ENCODE measurements at regions not wholly inside any gene's neighbourhood (a gene's known extent, or its start where the extent isn't known, plus 50 kb on each side); places are given as distances from the start of the nearest gene placed in this dataset.

DNA sequence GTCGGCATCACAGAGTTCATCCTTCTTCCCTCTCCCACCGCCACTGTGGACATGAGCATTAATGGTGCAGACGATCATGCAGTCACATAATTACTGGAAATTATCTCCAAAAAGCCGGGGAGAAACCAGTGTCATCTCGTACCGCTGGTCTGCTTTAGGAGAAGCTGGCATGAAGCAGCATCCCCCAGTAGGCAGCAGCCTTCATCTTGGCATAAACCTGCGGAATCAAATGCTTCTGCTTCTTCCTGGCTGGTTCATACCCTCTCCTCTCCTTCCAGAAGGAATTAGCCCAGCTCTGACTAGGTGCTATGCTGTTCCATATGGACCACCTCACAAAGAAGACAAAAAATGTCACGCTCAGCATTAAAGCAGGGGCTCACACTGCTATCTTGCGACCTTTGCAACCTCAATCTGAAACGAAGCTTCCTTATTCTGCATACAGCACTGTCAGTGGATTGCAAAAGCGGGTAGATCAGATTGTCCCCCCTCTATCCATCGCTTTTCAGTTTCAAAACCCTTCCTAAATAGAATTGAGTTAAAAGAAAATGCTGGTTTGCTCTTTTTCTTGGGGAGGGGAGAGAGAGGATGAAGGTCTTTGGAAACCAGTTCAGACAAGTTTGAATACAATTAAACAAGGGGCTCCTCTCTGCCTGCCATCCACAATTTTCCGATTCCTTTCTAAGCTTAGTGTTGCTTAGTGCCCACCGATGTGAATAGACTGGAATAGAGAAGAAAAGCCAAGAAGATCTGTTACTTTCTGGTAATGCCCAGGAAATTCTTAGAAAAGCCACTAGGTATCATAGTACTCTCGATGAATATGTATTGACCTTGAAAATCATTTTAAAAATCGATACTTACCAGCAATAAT, 212.1 kb upstream of the ZNF521 start:
- H3K9me3 ChIP-seq (ENCODE audit: low read depth), result no peaks in the 10 kb centered on the region

GRCh38 chr18:25563346-25563745, 211.4 kb upstream of the ZNF521 start:
- Histone ChIP-seq H3K79me2 (no peaks in the 10 kb centered on the region), H3K9me2 (replicated peaks; ENCODE audit: insufficient read depth) (no peaks in the 10 kb centered on the region), H2AFZ (no peak overlapping the region), H3K4me1 (ENCODE audit: insufficient read depth) (no peaks in the 10 kb centered on the region), H4K20me1 (ENCODE audit: insufficient read depth, poor library complexity, severe bottlenecking) (no peaks in the 10 kb centered on the region), H3K27me3 (no peaks in the 10 kb centered on the region), H3K4me3 (no peak overlapping the region), H3K36me3 (replicated peaks; ENCODE audit: insufficient read depth, low read depth) (no peaks in the 10 kb centered on the region), H3K9me3 (ENCODE audit: low read depth) (no peaks in the 10 kb centered on the region), H3K27ac (no peak overlapping the region), H3K4me2 (no peak overlapping the region)
- TF ChIP-seq, protein P1, sequence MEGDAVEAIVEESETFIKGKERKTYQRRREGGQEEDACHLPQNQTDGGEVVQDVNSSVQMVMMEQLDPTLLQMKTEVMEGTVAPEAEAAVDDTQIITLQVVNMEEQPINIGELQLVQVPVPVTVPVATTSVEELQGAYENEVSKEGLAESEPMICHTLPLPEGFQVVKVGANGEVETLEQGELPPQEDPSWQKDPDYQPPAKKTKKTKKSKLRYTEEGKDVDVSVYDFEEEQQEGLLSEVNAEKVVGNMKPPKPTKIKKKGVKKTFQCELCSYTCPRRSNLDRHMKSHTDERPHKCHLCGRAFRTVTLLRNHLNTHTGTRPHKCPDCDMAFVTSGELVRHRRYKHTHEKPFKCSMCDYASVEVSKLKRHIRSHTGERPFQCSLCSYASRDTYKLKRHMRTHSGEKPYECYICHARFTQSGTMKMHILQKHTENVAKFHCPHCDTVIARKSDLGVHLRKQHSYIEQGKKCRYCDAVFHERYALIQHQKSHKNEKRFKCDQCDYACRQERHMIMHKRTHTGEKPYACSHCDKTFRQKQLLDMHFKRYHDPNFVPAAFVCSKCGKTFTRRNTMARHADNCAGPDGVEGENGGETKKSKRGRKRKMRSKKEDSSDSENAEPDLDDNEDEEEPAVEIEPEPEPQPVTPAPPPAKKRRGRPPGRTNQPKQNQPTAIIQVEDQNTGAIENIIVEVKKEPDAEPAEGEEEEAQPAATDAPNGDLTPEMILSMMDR (IDR thresholded peaks at IDR 0.05; ENCODE audit: poor library complexity), result no peak
- no peak for TF ChIP-seq EZH2phosphoT487 (IDR thresholded peaks at IDR 0.05; ENCODE audit: low read depth, severe bottlenecking, unreplicated experiment)
- no peak for TF ChIP-seq EZH2 (IDR thresholded peaks at IDR 0.05; ENCODE audit: borderline replicate concordance)
- DNase-seq (ENCODE audit: low spot score), result no peak
- WGBS (ENCODE audit: low lambda C conversion rate, missing lambda C conversion rate), result 91% methylated on average over 3 of the region's 3 CpGs

More for the DNA sequence above, 212.1 kb upstream of the ZNF521 start:
- Histone ChIP-seq H3K4me3 (no peak overlapping the region), H3K4me2 (no peak overlapping the region), H3K9me2 (replicated peaks; ENCODE audit: insufficient read depth) (no peaks in the 10 kb centered on the region), H3K27ac (no peak overlapping the region), H3K4me1 (ENCODE audit: insufficient read depth) (no peaks in the 10 kb centered on the region), H4K20me1 (ENCODE audit: insufficient read depth, poor library complexity, severe bottlenecking) (no peaks in the 10 kb centered on the region), H3K27me3 (no peaks in the 10 kb centered on the region), H3K79me2 (no peaks in the 10 kb centered on the region), H2AFZ (no peak overlapping the region), H3K36me3 (replicated peaks; ENCODE audit: insufficient read depth, low read depth) (no peaks in the 10 kb centered on the region)
- no peak for DNase-seq (ENCODE audit: low spot score)
- TF ChIP-seq EZH2phosphoT487 (IDR thresholded peaks at IDR 0.05; ENCODE audit: low read depth, severe bottlenecking, unreplicated experiment), result no peak
- TF ChIP-seq, protein P1 (IDR thresholded peaks at IDR 0.05; ENCODE audit: poor library complexity), result no peak
- TF ChIP-seq EZH2 (IDR thresholded peaks at IDR 0.05; ENCODE audit: borderline replicate concordance), result no peak
- 90% methylated on average over 16 of the region's 16 CpGs for WGBS (ENCODE audit: low lambda C conversion rate, missing lambda C conversion rate)

GRCh38 chr18:25561918-25562317, 210.0 kb upstream of the ZNF521 start:
- H3K36me3 ChIP-seq (replicated peaks; ENCODE audit: insufficient read depth, low read depth), result no peaks in the 10 kb centered on the region
- H2AFZ ChIP-seq, result no peak overlapping the region
- no peak overlapping the region for H3K4me2 ChIP-seq
- no peaks in the 10 kb centered on the region for H3K9me2 ChIP-seq (replicated peaks; ENCODE audit: insufficient read depth)
- H3K4me3 ChIP-seq, result no peak overlapping the region
- WGBS (ENCODE audit: low lambda C conversion rate, missing lambda C conversion rate), result 55% methylated on average over 6 of the region's 6 CpGs
- TF ChIP-seq EZH2 (IDR thresholded peaks at IDR 0.05; ENCODE audit: borderline replicate concordance), result no peak
- TF ChIP-seq, protein P1 (IDR thresholded peaks at IDR 0.05; ENCODE audit: poor library complexity), result peak; percentile 50
- no peaks in the 10 kb centered on the region for H3K79me2 ChIP-seq
- no peaks in the 10 kb centered on the region for H3K9me3 ChIP-seq (ENCODE audit: low read depth)
- H3K4me1 ChIP-seq (ENCODE audit: insufficient read depth), result no peaks in the 10 kb centered on the region
- no peaks in the 10 kb centered on the region for H4K20me1 ChIP-seq (ENCODE audit: insufficient read depth, poor library complexity, severe bottlenecking)
- DNase-seq (ENCODE audit: low spot score), result peak; percentile 33
- no peaks in the 10 kb centered on the region for H3K27me3 ChIP-seq
- H3K27ac ChIP-seq, result no peak overlapping the region
